ENCODE measurements at regions not wholly inside any gene's neighbourhood (a gene's known extent, or its start where the extent isn't known, plus 50 kb on each side); places are given as distances from the start of the nearest gene placed in this dataset.

DNA sequence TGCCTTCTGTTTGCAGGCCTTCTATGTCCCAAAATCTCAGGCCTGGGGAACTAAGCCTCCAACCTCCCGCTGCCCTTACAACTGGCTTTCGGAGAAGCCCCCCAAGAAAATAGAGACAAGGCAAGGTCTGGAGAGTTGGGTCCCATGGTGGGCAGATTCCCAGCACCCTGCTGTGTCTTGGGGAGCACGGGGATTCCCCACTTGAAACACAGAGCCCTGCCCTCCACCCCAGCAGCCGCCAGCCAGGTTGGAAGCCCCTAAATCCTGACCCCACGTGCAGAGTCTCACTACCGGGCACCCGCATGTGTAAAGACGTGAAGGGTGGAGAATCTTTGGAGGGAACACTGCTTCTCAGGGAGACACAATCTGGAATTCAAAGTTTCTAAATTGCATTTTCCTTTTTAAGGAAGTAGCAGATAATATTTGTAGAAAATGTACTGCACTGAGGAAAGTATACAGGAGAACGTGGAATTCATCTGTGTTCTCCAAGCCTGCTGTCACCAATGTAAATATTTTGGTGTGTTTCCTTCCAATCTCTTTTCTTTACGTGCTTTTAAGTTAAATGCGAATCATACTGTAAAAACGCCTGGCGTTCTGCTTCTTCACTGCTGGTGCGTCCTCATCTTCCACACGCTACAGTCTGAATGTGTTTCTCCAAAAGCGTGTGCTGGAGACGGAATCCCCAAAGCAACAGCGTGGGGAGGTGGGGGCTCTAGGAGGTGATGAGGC is 220.9 kb downstream of the BRD1 start:
- Histone ChIP-seq H3K4me1 (ENCODE audit: control insufficient read depth, insufficient read depth, low read length) (no peaks in the 10 kb centered on the region), H3K36me3 (ENCODE audit: control insufficient read depth, insufficient read depth, low read length) (peaks cover 3% of the 10 kb centered on the region), H3K4me3 (ENCODE audit: low read length) (no peak overlapping the region), H3K27me3 (ENCODE audit: control insufficient read depth, insufficient read depth, low read length) (no peaks in the 10 kb centered on the region), H3K27ac (ENCODE audit: low read length) (no peak overlapping the region), H3K9me3 (ENCODE audit: control insufficient read depth, insufficient read depth, low read length) (peaks cover 3% of the 10 kb centered on the region)
- intact Hi-C loops (cut with micrococcal nuclease), result no loop called here
- Mint-ChIP-seq H3K9me3 (peaks cover 7 to 9% of the 10 kb centered on the region in 2 donors), H3K4me3 (no peak overlapping the region), H3K27ac (no peak overlapping the region), H3K27me3 (ENCODE audit: low read depth in 2 of 2) (no peaks in the 10 kb centered on the region), H3K4me1 (peaks cover 0 to 20% of the 10 kb centered on the region in 2 donors), H3K36me3 (peaks cover 12% of the 10 kb centered on the region)
- TF ChIP-seq, protein P1, sequence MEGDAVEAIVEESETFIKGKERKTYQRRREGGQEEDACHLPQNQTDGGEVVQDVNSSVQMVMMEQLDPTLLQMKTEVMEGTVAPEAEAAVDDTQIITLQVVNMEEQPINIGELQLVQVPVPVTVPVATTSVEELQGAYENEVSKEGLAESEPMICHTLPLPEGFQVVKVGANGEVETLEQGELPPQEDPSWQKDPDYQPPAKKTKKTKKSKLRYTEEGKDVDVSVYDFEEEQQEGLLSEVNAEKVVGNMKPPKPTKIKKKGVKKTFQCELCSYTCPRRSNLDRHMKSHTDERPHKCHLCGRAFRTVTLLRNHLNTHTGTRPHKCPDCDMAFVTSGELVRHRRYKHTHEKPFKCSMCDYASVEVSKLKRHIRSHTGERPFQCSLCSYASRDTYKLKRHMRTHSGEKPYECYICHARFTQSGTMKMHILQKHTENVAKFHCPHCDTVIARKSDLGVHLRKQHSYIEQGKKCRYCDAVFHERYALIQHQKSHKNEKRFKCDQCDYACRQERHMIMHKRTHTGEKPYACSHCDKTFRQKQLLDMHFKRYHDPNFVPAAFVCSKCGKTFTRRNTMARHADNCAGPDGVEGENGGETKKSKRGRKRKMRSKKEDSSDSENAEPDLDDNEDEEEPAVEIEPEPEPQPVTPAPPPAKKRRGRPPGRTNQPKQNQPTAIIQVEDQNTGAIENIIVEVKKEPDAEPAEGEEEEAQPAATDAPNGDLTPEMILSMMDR (IDR thresholded peaks at IDR 0.05), result no peak
- 96% methylated on average over 18 of the region's 18 CpGs for WGBS (ENCODE audit: insufficient coverage)
- ATAC-seq (no peak), DNase-seq (no peak)

DNA sequence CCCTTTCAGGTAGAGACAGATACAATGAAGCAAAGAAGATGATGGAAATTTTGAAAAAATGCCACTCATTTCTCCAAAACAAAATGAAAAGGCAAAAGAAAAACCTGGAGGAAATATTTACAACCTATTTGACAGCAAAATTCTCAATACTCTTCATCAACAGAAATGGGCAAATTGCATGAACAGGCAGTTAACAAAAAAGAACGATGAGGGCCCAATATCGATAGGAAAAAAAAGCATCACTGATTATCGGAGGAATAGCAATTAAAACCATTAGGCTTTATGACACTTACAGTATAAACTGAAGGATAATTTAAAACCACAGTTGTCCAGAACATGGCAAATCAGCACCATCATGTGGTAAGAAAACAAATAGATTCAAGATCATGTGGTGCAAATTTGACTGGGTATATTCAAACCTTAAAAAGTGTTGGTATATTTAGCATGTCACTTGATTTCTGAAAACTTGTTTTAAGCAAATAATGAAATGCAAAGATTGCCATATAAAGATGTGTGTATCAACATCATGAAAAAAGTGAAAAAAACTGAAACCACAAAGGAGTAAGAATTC is 222.9 kb downstream of the BRD1 start:
- ATAC-seq, result no peak
- peaks cover 7 to 9% of the 10 kb centered on the region in 2 donors for H3K9me3 Mint-ChIP-seq
- H3K9me3 ChIP-seq (ENCODE audit: control insufficient read depth, insufficient read depth, low read length), result peaks cover 3% of the 10 kb centered on the region
- no peak overlapping the region for H3K4me3 ChIP-seq (ENCODE audit: low read length)
- no peak overlapping the region for H3K27ac ChIP-seq (ENCODE audit: low read length)
- peaks cover 3% of the 10 kb centered on the region for H3K36me3 ChIP-seq (ENCODE audit: control insufficient read depth, insufficient read depth, low read length)
- no peaks in the 10 kb centered on the region for H3K27me3 ChIP-seq (ENCODE audit: control insufficient read depth, insufficient read depth, low read length)
- H3K4me1 Mint-ChIP-seq, result peaks cover 0 to 27% of the 10 kb centered on the region in 2 donors
- no peak overlapping the region for H3K4me3 Mint-ChIP-seq
- 100% methylated on average over 2 of the region's 3 CpGs for WGBS (ENCODE audit: insufficient coverage)
- peaks cover 12% of the 10 kb centered on the region for H3K36me3 Mint-ChIP-seq
- peaks cover 12% of the 10 kb centered on the region for H3K4me1 ChIP-seq (ENCODE audit: control insufficient read depth, insufficient read depth, low read length)
- TF ChIP-seq, protein P1 (IDR thresholded peaks at IDR 0.05), result no peak
- no peaks in the 10 kb centered on the region for H3K27me3 Mint-ChIP-seq (ENCODE audit: low read depth in 2 of 2)
- H3K27ac Mint-ChIP-seq, result no peak overlapping the region
- intact Hi-C loops (cut with micrococcal nuclease), result no loop called here
- DNase-seq, result no peak

DNA sequence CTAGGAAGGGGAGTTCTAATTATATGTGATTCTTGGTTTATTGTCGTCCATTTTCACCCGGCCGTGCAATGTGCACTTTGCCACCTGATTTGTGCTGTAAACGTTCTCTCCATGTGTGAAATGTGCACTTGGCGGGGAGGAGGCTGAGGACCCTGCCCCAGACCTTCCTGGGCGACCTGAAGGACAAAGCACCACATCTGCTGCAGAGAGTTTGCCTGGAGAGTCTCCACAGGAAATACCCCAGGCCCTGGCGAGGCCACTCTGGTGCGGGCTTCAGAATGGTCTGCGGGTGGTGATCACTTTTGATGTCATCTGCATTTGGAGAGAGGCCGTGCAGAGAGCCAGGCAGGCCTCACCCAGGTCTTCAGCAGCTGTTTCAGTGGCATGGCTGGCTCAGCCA is 224.7 kb downstream of the BRD1 start:
- Histone ChIP-seq H3K27ac (ENCODE audit: low read length) (no peak overlapping the region), H3K9me3 (ENCODE audit: control insufficient read depth, insufficient read depth, low read length) (peaks cover 3% of the 10 kb centered on the region), H3K4me3 (ENCODE audit: low read length) (no peak overlapping the region), H3K4me1 (ENCODE audit: control insufficient read depth, insufficient read depth, low read length) (peaks cover 12% of the 10 kb centered on the region), H3K36me3 (ENCODE audit: control insufficient read depth, insufficient read depth, low read length) (peaks cover 3% of the 10 kb centered on the region), H3K27me3 (ENCODE audit: control insufficient read depth, insufficient read depth, low read length) (no peaks in the 10 kb centered on the region)
- Mint-ChIP-seq H3K4me3 (no peak overlapping the region), H3K9me3 (peaks cover 7 to 9% of the 10 kb centered on the region in 2 donors), H3K36me3 (peaks cover 12% of the 10 kb centered on the region), H3K4me1 (peaks cover 0 to 21% of the 10 kb centered on the region in 2 donors), H3K27me3 (ENCODE audit: low read depth in 2 of 2) (no peaks in the 10 kb centered on the region), H3K27ac (no peak overlapping the region)
- DNase-seq, result no peak
- intact Hi-C loops (cut with micrococcal nuclease), result no loop called here
- no peak for ATAC-seq
- TF ChIP-seq, protein P1 (IDR thresholded peaks at IDR 0.05), result no peak
- WGBS (ENCODE audit: insufficient coverage), result 92% methylated on average over 10 of the region's 10 CpGs
